ENCODE measurements at regions not wholly inside any gene's neighbourhood (a gene's known extent, or its start where the extent isn't known, plus 50 kb on each side); places are given as distances from the start of the nearest gene placed in this dataset.

DNA sequence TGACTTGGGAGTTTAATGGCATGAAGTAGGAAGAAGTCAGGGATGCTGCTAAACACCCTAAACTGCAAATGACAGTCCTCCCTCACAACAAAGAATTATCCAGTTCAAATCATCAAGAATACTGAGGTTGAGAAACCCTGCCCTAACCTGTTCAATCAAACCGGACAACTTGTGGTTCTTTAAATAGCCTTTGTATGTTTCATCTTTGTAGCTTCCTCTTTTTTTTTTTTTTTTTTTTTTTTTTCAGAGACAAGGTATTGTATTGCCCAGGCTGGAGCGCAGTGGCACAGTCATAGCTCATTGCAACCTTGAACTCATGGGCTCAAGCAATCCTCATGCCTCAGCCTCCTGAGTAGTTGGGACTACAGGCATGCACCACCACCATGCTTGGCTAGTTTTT is 52.5 kb upstream of the TTC29 start:
- H3K4me3 ChIP-seq (ENCODE audit: low read length), result no peak overlapping the region
- no peak for DNase-seq (ENCODE audit: low read depth)
- TF ChIP-seq, protein P1, sequence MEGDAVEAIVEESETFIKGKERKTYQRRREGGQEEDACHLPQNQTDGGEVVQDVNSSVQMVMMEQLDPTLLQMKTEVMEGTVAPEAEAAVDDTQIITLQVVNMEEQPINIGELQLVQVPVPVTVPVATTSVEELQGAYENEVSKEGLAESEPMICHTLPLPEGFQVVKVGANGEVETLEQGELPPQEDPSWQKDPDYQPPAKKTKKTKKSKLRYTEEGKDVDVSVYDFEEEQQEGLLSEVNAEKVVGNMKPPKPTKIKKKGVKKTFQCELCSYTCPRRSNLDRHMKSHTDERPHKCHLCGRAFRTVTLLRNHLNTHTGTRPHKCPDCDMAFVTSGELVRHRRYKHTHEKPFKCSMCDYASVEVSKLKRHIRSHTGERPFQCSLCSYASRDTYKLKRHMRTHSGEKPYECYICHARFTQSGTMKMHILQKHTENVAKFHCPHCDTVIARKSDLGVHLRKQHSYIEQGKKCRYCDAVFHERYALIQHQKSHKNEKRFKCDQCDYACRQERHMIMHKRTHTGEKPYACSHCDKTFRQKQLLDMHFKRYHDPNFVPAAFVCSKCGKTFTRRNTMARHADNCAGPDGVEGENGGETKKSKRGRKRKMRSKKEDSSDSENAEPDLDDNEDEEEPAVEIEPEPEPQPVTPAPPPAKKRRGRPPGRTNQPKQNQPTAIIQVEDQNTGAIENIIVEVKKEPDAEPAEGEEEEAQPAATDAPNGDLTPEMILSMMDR (conservative IDR thresholded peaks at IDR 0.05; ENCODE audit: low read depth, low read length), result no peak

DNA sequence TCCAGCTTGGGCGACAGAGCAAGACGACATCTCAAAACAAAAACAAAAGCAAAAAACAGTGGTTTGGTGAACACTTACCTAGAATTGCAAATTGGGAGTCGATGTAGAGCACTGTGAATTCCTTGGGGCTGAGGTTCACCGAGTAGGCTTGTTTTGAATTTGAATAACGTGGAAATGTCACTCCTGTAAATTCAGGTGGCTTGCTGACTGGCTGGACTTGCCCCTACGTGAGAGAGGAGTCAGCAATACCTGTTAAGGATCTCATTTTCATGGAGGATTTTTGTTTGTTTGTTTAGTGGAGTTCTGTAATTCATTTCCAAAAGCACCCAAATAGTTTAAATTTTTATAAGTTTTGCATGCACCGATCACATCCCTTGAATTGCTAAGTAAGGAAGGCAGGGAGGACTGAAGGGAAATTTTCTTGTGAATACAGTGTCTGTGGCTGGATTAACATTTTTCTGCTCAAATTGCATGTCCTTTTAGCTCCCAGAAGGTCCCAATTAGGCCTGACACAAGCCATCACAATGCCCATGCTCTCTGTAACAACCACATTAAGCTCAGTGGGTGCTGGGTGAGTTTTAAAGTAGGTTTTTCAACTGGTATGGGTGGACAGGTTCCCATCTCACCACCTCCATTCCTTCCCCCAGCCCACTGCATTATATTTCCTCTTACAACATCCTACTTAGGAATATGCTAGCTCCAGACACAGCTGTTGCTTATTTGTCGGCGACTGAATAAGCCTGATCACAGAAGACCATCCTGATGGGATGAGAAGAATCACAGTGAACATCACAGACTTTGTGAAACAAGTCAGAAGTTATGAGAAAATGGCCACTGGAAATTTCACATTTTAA is 58.5 kb upstream of the TTC29 start:
- no peak overlapping the region for H3K4me3 ChIP-seq (ENCODE audit: low read length)
- DNase-seq (ENCODE audit: low read depth), result no peak
- TF ChIP-seq, protein P1 (conservative IDR thresholded peaks at IDR 0.05; ENCODE audit: low read depth, low read length), result no peak

DNA sequence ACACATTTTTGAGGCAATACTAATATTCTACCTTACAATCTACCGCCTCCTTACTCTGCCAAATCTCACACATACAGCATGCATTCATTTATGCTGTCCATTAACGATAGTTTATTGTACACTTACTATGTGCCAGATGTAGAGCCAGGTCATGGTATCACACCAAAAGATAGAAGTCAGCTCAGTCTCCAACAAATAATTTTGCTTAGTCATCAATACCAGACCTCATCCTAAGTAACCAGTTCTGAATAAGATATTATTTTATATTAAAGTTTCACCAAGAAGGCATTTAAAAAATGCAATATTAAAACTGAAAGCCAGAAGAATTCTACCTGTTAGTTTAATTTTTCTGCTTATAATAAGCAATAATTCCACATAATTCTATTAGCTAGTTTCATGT is 60.6 kb upstream of the TTC29 start:
- H3K4me3 ChIP-seq (ENCODE audit: low read length), result no peak overlapping the region

DNA sequence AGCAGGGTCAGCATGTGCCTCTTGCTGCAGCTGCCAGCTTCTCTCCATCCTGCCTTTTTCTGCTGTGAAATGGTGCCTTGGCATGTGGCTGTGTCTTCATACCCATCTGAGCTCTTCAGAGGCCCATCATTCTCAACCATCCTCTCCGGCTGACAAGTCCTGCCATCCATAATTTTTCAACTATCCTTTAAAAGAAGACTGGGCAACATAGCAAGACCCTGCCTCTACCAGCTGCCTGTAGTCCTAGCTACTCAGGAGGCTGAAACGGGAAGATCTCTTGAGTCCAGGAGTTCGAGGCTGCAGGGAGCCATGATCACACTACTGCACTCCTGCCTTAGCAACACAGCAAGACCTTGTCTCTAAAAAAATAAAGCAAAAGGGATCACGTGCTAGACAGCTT is 64.2 kb upstream of the TTC29 start:
- TF ChIP-seq, protein P1 (conservative IDR thresholded peaks at IDR 0.05; ENCODE audit: low read depth, low read length), result no peak
- no peak for DNase-seq (ENCODE audit: low read depth)
- no peak overlapping the region for H3K4me3 ChIP-seq (ENCODE audit: low read length)

More for the DNA sequence above, 60.6 kb upstream of the TTC29 start:
- DNase-seq (ENCODE audit: low read depth), result no peak
- TF ChIP-seq, protein P1 (conservative IDR thresholded peaks at IDR 0.05; ENCODE audit: low read depth, low read length), result no peak

DNA sequence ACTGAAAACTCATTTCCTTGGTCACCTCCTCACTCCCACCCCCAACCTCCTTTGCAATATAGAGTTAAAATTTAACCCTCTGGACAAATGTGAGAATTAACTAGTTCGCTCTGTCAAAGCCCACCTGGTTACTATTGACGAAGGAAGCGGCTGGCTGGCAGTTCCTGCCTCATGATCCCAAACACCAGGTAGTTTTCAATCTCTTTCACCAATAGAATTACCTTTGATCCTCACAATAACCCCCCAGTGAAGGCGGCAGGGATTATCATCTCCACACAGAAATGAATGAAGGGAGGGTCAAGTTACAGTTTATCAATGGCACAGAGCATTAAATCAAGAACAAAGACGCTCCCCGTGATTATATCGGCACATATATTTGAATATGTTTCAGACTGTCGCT is 65.7 kb upstream of the TTC29 start:
- DNase-seq (ENCODE audit: low read depth), result no peak
- TF ChIP-seq, protein P1 (conservative IDR thresholded peaks at IDR 0.05; ENCODE audit: low read depth, low read length), result no peak
- no peak overlapping the region for H3K4me3 ChIP-seq (ENCODE audit: low read length)

DNA sequence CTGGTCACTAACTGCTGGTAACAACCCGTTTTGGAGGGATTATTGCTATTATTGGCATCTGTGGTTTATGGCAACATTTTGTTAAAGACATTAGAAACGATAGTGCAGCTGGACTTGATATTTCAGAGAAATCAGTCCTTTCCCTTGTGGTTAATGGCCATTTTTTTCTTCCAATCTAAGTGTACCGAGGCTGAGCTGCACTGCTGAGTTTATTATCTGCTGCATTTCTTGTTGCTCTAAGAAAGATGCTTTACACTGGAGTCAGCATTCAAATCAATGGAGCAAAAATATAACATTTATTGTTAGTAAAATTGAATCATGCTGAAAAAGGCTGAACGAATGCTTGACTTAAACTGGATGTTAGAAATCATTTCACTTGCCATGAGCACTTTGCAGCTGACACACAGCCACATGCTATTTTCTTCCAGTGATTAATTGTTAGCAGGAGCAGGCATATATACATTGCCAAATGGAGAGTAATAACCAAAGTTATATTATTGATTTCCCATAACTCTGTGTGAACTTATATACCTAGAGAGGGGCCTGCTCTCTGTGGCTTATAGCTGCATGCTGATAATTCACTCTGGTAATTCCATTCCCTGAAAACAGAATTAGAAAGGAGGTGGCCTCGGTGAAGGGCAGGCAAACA is 66.5 kb upstream of the TTC29 start:
- DNase-seq (ENCODE audit: low read depth), result no peak
- H3K4me3 ChIP-seq (ENCODE audit: low read length), result no peak overlapping the region
- TF ChIP-seq, protein P1 (conservative IDR thresholded peaks at IDR 0.05; ENCODE audit: low read depth, low read length), result no peak

DNA sequence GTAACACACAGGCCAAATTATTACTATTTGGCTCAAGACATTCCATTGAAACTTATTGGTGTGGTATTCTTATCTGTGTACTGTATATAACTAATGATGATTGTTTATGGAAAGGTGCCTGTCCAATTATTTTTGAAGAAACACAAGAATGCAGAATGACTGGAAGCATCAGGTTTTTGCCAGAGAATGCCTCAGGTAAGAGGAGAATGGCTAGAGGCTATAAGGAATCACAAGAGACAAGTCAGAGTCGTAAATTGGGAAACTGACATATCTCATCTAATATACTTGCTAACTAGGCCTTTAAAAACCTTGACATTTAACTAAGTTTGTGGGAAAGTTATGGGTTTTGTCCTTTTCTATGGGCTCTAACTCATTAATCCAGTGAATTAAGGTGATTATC is 69.3 kb upstream of the TTC29 start:
- TF ChIP-seq, protein P1 (conservative IDR thresholded peaks at IDR 0.05; ENCODE audit: low read depth, low read length), result no peak
- no peak overlapping the region for H3K4me3 ChIP-seq (ENCODE audit: low read length)
- no peak for DNase-seq (ENCODE audit: low read depth)

Data from retinal pigment epithelial cell (primary cell).